GM10248 (cell line): ENCODE measurements at regions not wholly inside any gene's neighbourhood (a gene's known extent, or its start where the extent isn't known, plus 50 kb on each side); places are given as distances from the start of the nearest gene placed in this dataset.
"Not testable (repeated sequence)": the region's sequence is repeated elsewhere in the genome, so short reads cannot be mapped to it uniquely, and the experiment has no call there.

Source experiments
- CTCF ChIA-PET: fragments of 300-600 bp; sonication (Branson Sonifier 250); formaldehyde crosslinking; extraction: SDS; loops from one replicate; lab custom pipeline; 2021; ENCODE audit warnings: antibody characterized with exemption; lab: Yijun Ruan, JAX
- POLR2A ChIA-PET: fragments of 350-650 bp; sonication (Branson Sonifier 250); formaldehyde crosslinking; extraction: SDS; loops from one replicate; lab custom pipeline; 2020; ENCODE audit warnings: antibody characterized with exemption; lab: Yijun Ruan, JAX
- DNase-seq: peaks from one replicate; pipeline ENCODE4 v3.0.0; 2012; ENCODE audit errors: extremely low spot score
- TF ChIP-seq, protein P1 (sequence below): IDR thresholded peaks from 2 replicates; pipeline ENCODE4 v1.5.1; 2012; ENCODE audit warnings: mild to moderate bottlenecking, low read depth; ENCODE audit errors: extremely low read depth, missing control alignments, control extremely low read depth

DNA sequence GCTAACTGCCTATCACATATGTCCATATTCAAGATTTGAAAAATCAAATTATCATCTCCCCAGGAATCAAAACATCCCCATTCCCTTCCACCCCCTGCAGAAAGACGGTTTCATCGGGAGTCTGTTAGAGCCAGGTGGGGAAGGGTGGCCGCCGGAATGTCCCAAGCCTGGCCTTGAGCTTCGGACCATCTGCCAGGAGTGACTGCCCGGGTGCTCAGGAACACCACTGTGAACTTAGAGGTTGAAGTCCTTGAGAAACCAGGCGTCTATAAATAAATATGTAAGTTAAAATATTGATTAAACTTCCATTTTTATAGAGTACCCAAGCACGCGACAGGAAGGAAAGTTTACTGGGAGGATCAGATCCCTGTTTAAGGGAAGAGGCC lies 250.8 kb downstream of the DLL1 start:
- ChIA-PET CTCF (no interaction called here), POLR2A (no interaction called here)
- TF ChIP-seq, protein P1, sequence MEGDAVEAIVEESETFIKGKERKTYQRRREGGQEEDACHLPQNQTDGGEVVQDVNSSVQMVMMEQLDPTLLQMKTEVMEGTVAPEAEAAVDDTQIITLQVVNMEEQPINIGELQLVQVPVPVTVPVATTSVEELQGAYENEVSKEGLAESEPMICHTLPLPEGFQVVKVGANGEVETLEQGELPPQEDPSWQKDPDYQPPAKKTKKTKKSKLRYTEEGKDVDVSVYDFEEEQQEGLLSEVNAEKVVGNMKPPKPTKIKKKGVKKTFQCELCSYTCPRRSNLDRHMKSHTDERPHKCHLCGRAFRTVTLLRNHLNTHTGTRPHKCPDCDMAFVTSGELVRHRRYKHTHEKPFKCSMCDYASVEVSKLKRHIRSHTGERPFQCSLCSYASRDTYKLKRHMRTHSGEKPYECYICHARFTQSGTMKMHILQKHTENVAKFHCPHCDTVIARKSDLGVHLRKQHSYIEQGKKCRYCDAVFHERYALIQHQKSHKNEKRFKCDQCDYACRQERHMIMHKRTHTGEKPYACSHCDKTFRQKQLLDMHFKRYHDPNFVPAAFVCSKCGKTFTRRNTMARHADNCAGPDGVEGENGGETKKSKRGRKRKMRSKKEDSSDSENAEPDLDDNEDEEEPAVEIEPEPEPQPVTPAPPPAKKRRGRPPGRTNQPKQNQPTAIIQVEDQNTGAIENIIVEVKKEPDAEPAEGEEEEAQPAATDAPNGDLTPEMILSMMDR: no peak
- no peak for DNase-seq

DNA sequence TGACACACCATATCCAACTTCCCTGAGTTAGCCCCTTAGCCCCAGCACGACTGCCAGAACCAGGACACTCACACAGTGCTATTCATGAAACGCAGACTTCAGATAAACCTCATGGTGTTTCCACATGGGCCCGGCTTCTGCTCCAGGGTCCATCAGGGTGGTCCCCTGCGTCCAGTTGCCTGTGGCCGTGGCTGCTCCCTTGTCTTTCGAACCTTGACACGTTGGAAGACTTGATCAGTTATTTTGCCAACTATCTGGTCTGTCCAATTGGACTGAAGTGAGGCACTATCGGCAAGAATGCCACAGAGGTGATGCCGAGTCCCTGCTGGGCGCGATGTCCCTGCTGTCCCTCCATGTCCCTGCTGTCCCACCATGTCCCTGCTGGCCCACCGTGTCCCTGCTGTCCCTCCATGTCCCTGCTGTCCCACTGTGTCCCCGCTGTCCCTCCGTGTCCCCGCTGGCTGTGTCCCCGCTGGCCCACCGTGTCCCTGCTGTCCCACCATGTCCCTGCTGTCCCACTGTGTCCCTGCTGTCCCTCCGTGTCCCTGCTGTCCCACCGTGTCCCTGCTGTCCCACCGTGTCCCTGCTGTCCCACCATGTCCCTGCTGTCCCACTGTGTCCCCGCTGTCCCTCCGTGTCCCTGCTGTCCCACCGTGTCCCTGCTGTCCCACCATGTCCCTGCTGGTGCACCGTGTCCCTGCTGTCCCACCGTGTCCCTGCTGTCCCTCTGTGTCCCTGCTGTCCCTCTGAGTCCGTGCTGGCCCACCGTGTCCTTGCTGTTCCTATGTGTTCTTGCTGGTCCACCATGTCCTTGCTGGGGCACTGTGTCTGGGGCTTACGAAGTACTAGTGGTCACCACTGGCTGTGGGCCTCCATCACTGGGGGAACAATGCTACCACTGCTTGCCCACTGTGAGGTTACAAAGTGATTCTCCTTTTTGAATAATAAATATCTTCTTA lies 251.4 kb downstream of the DLL1 start:
- TF ChIP-seq, protein P1: no peak
- ChIA-PET POLR2A (no interaction called here), CTCF (no interaction called here)
- no peak for DNase-seq

DNA sequence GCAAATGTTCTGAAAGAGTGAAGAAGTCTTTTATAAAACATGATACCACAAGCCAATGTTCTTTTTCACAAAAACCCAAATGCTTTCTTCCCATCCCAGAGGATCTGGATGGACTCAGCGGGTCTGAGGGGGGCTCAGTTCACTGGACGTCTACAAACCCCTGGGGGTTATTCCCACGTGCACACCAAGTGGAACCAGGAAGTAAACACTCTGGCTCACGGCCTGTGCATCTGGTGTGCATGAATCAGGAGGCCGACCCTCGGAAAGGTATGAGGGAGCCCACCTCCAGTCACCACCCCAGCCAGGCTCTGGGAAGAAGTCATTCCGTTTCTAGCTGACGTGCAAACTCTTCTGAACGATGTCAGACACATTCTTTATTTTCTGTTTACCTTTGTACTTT lies 252.2 kb downstream of the DLL1 start:
- no peak for DNase-seq
- ChIA-PET CTCF (no interaction called here), POLR2A (no interaction called here)
- TF ChIP-seq, protein P1: no peak

DNA sequence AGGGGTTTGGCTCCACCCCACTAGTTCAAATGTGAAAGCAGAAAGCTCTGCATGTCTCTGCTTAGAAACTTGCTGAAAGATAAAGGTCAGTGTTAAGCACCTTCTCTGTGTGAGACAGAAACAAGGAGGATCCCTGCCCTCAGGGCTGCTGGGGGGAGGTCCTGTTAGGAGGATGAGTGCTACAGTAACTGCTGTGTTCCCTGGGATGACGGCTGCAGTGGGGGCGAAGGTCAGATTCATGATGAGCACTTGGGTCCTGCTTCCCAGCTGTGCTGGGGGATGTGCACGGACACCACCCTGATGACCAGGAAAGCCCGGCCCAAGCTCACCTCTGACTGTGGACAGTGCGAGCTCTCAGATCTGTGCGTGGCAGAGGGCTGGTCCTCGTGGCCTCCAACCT lies 252.6 kb downstream of the DLL1 start:
- ChIA-PET POLR2A (no interaction called here), CTCF (no interaction called here)
- DNase-seq: no peak
- TF ChIP-seq, protein P1: no peak

DNA sequence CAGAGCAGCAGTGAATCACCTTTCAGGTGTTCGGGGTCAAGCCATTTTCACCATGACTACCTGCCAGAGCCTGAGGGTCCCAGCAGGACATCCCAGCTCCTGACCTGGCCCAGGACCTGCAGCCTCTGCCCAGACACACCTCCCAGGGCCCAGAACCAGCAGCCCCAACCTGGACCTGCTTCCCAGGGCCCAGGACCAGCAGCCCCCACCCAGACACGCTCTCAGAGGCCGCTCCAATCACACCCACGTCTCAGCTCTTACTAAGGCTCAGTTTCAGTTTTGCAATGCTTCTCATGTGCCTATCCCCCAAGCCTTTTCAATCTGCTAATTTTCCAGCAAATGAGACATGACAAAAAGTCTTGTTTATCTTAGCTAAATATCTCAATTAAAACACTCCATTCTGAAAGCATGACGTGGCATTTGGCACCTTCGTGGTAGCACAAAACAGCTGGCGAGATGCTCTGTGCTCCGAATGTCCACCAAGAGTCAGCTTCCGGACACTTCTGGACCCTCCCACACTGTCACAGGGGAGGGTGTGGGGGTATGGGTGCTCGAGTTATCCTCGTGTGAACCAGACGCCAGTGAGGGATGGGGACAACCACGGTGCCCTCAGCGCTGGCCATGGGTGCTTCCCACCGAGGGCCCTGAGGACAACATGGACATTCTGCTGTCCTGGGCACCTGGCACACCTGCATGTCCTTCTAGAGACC lies 253.2 kb downstream of the DLL1 start:
- DNase-seq: no peak
- ChIA-PET CTCF (no interaction called here), POLR2A (no interaction called here)
- TF ChIP-seq, protein P1: no peak

DNA sequence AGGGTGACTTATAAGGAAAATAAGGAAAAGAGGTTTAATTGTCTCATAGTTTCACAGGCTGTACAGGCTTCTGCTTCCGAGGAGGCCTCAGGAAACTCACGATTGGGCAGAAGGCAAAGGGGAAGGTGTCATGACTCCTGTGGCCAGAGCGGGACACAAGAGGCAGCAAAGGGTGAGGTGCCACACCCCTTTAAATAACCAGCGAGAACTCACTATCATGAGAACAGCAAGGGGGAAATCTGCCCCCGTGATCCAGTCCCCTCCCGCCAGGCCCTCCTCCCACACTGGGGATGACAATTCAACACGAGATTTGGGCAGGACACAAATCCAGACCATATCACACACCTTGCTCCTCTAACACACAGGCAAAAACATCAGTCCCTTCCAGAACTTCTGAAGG lies 254.0 kb downstream of the DLL1 start:
- POLR2A ChIA-PET: no interaction called here
- CTCF ChIA-PET: no interaction called here
- no peak for DNase-seq
- TF ChIP-seq, protein P1: no peak

DNA sequence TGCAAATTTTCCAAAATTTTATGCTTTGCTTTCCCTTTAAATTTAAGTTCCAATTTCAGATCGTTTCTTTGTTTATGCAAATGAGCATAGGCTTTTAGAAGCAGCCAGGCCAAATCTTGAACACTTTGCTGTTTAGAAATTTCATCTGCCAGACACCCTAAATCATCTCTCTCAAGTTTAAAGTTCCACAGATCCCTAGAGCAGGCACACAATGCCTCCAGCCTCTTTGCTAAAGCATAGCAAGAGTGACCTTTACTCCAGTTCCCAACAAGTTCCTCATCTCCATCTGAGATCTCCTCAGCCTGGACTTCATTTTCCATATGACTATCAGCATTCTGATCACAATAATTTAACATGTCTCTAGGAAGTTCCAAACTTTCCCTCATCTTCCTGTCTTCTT lies 254.5 kb downstream of the DLL1 start:
- POLR2A ChIA-PET, DNase-seq: not testable (repeated sequence)
- CTCF ChIA-PET: interaction anchor here (1.8 kb wide), 1 partner anchor 205 kb away, joined by 4 read pairs; no protein-coding TSS in a partner anchor
